DMS53 (cell line): ENCODE measurements at regions not wholly inside any gene's neighbourhood (a gene's known extent, or its start where the extent isn't known, plus 50 kb on each side); places are given as distances from the start of the nearest gene placed in this dataset.

Experiments
- DNase-seq: peaks from one replicate; lab custom pipeline; 2025; lab: John Stamatoyannopoulos, UW

DNA sequence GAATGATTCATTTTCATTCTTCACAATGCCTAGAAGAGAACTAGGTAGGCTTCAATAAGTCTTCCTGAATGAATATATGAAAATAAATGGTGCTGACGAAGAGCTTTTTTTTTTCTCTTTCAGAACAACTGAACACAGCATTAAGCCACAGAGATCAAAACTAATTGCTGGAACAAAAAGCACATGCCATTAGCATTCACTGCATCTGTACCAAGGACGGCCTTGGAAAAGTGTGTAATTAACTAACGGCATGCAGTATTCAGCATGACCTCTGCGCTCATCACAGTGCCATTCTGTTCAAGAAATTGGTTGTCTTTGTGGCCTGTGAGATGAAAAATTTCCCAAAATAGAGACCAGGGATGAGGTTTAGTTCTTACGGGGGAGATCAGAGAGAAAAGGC lies 99.3 kb downstream of the NUDT12 start:
- DNase-seq, result no peak

DNA sequence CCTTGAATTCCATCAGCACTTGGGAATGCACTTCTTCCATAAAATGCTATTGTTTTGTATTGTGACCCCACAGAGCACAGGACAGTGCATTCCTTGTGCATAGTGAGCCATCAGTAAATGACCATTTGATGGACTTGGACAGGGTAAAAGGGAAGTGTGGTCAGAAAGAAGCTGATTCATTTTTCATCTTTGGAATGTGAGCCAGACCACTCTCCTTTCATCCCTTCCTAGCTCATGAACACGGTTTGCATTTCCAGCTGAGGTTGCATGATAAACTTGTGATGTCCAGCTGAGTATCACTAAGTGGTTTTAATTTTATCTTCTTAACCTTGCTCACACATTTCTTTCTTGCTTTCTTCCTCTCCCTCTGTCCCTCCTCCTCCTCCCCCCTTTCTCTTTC lies 101.3 kb downstream of the NUDT12 start:
- no peak for DNase-seq

DNA sequence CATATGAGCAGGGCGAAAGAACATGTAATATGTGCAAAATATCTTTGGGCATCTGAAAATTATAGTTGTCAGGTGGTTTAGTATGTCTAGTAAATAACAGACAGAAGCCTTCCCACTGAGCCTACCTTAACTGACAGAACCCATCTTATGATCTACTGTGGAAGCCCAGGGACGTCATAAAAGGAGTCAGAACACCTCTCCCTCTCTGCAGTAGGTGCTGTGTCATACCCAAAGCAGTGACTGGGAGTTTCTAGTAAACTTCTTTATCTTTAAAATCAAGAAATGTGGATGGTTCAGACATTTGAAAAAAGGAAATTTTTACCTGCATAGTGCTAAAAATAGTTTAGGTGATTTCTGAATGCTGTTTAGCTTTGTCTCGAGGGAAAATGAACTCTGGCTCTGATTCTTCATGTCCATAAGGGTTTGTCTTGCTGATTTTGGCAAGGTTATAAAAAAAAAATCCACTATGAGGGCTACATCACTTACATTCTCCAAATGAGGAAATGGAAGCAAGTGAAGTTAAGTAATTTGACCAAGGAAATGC lies 104.0 kb downstream of the NUDT12 start:
- no peak for DNase-seq

DNA sequence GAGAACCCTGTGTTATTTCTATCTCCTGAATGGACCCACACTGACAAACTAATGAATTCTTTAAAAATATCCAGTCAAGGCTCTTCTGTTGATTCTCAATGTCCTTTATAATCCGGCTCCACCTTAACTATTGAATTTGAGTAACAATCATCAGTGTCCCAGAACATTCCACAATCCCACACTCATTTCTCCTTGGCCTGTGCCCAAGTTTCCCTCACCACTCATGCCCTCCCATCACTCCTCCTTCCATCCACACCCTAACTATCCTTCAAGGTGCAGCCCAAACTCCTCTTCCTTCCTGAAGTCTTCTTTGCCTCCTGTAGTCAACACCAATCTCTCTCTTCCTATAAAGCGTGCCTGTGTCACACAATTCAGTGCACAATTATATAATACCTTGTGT lies 106.1 kb downstream of the NUDT12 start:
- no peak for DNase-seq

DNA sequence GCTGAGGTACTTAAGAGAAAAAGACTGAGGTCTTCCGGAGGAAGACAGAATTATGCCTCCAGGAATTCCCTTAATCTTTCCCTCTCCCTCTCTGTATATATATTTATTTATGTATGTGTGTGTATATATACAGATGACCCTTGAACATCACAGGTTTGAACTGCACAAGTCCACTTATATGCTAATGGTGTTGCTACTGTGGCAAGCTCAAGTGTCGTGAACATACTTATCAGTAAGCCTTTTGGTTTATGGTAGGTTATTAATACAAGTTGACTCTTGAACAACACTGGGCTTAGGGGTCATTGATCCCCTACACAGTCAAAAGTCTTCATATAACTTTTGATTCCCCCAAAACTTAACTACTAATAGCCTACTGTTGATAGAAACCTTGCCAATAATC lies 106.8 kb downstream of the NUDT12 start:
- no peak for DNase-seq

DNA sequence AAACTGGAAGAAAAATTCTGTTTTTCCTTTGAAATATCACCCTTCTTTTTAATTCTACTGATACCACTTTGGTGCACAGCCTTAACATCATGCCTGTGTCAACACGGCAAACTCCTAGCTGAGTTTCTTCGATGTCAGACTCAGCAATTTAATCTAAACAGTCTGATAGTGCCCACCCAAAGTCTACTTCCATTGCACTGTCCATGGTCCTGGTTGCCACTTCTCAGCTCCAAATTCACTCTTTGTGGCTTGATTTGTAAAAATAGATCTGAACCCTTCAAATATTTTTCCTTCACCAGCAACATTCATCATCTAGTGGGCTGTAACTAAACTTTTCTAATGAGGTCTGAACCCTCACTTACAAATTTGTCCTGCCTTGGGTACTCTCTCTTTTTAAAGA lies 107.8 kb downstream of the NUDT12 start:
- DNase-seq, result no peak

DNA sequence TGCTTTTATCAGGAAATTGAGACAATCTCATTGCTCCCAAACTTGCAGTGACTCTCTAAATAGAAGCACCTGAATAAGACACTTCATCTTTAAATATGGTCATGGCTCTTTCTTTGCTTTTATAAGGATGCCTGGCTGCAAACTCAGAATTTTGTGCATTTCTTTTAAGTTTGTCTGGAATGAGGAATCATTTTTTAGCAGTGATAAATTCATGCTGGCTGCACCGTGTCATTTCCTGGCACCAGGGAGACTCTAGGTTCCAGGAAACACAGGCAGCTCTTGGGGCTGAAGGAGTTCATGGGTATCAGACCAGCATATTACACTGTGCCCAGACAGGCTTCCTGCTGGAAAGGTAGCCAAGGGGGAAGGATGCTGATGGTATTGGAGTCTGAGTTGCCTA lies 109.9 kb downstream of the NUDT12 start:
- DNase-seq, result no peak

DNA sequence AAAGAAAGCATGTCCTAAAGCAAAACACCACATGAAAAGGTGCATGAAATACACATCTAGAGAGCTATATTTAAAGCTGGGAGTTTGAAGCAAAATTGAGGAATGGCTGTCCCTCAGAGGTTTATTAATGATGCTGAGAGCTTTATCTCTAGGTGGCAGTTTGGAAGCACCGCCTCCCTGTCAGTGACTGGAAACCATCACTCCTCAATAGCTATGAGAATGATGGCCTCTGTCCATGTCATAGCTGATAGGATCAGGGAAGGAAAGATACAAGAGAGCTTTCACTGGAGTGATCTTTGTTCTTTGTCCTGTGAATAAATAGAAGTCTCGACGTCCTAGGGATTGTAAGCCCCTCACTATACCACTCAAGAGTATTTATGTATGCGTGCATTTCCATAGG lies 110.5 kb downstream of the NUDT12 start:
- no peak for DNase-seq

DNA sequence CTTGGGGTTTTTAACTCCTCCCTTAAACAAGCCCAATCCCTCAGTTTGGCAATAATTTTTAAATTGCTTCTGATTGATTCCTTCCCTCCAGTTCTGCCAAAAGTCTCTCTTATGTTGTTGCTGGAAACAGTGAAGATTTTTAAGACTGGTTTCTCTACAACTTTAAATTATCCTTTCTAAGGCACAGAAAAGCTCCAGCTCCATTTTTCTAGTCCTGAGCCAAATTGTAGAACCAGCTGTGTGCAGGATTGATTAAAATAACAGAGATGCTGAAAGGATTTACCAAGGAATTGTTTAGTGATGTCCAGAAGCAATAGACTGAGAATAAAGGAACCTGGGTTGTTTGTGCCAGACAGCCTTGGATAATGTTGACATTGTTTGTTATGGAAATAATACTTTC lies 111.3 kb downstream of the NUDT12 start:
- DNase-seq, result no peak

DNA sequence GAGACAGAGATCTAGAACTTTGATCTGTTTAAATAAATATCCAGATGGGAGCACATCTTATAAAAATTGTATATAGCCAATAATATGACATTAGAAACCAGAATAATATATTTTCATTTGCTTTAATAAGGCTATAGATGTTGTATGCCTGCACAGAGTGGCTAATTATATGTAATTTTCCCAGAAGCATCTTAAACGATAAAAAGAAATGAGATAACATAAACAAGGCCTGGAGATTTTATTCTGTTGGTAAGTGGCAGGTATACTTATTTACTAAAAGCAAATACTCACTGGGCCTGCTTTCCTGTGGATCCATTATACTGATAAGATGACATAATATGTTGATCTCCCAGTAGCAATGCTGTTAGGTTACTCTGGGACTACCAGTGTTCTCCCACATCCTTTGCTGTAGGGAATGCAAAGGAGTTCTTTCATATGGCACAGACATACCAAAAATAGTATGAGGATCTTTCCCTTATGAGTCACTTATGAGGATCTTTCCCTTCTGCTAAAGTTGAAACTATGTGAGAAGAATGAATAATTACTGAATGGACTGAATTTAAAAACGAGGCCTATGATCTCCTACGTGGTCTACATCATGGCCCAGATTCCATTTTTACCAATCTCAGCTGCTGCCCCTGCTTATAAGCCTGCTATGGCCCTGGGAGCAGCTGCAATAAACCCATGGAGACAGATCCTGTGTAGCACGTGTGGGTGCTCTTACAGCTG lies 112.1 kb downstream of the NUDT12 start:
- peak; percentile 36 for DNase-seq

DNA sequence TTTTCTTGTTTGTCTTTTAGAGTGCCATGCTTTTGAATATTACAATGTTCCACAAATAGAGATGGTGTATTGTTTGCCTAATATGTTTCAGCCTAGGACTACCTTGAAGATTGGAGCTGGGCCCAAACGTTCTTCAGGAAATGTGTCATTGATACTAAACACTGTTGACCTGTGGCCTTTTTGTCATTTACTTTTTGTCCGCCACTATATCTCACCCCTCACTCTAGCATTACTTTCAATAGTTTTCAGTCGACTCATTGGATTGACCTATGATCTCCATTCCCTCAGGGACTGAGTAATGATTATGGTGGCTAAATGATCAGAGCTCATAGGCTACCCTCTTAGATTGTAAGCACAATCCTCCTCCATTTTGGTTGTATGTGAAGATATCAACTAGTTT lies 115.8 kb downstream of the NUDT12 start:
- DNase-seq, result no peak

DNA sequence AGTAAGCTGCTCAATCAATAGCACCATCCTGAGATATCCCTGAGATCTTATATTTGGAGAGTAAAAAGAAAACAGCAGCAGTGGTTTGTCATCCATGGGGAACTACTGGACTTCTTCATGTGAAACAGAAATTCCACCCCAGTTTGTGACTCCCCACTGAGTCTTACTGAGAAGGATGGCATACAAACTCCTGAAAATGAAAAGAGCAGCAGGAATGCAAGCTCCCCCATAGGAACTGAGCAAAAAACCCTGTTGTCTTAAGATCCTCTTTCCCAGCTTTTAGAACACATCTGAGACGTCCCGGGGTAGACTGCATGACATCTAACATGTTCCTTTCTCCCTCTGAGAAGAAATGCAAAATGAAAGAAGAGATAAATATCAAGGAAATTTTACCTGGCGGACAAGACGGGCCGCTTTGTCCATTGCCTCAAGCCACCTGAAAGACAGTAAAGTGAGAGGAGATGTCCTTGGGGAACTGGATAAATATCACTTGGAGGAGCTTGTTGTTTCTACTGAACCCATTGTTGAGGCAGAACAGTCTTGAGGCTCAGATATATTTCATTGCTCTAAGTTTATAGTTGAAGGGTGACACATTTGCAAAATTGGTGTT lies 117.1 kb downstream of the NUDT12 start:
- DNase-seq, result no peak

DNA sequence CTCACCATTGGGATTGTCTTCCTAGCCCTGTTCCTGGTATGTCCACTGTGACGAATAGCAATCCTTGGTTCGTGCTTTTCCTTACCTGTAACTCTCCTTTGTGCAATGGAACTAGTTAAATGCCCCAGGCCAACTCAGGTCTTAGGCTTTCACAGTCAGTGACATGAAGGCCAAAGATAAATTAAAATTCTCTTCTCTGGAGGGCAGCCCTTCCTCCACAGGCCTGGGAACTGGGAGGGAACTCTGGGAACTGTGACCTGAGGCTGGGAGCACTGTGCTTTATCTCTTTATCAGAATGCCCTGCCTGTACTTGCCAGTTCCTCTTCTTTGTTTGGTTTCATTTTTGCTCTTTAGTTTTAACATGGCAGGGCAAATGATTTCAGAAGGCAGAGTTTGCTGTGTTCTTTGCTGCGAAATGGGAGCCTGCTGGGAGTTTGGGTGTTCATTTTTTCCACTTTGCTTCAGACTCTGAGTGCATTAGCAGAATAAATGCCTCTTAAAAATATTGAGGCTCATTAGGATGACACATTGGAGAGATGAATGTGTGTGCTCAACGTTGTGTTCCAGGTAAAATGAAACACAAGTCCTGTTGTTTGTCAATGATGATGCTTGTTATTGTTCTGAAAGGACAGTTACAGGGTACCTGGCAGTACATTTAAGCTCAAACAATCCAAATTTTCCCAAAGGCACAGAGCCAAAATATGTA lies 118.1 kb downstream of the NUDT12 start:
- no peak for DNase-seq

DNA sequence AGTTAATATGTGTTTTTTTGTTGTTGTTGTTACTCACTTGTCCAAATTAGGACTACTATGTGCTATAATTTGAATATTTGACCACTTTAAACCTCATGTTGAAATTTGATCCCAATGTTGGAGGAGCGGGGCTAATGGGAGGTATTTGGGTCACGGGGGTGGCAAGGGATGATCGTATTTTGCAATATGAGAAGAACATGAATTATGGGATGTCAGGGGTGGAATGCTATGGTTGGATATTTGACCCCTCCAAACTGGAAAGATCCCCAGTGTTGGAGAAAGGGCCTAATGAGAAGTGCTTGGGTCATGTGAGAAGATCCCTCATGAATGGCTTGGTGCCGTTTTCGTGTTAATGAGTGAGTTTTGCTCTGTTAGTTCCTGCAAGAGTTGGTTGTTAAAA lies 119.8 kb downstream of the NUDT12 start:
- DNase-seq, result no peak

DNA sequence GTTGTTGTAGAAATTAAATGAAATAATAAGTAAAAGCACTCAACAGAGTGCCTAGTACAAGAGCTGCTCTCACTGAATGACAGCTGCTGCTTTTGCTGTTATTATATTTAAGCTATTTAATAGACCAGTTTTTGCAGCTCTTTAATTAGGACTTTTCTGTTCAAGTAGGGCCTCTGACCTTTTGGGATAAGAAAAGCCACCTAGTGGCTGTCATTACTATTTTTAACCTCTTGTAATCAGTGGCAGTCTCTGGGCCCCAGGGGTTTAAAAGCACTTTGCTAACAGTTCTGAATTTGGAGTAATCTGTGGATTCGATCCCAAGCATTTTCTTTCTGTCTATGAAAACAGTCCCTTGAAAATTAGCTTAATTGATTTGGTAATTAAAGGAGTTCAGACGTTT lies 121.1 kb downstream of the NUDT12 start:
- DNase-seq, result peak; percentile 30

DNA sequence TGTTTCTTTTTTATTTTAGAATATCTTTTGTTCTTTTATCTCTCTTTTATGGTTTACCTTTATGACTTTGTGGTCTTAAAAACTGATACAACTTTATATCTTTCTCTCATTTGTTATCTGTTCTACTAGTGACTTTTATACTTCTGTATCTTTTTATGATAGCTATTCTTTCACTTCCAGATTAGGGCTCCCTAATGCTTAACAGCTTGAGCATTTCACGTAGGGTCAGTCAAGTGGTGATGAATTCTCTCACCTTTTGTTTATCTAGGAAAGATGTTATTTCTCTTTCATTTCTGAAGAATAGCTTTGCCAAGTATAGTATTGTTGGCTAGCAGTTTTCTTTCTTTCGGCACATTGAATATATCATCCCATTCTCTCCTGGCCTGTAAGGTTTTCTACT lies 123.6 kb downstream of the NUDT12 start:
- no peak for DNase-seq

DNA sequence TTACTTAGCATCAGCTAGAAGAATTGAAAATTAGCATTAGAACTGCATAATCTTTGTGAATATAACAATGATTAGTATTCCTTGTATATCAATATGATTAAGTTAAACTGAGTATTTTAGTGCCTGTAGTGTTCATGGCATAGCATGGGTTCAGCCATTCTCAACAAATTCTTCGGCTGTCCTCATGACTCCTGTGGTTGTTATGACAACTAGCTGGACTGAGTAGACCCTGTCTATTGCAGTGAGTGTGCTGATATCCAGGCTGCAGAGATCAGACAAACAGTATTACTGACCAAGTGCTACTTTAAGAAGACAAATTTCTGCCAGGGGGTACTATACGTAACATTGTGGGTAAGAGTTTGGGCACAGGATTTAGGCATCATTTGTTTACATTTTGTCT lies 125.9 kb downstream of the NUDT12 start:
- DNase-seq, result no peak

DNA sequence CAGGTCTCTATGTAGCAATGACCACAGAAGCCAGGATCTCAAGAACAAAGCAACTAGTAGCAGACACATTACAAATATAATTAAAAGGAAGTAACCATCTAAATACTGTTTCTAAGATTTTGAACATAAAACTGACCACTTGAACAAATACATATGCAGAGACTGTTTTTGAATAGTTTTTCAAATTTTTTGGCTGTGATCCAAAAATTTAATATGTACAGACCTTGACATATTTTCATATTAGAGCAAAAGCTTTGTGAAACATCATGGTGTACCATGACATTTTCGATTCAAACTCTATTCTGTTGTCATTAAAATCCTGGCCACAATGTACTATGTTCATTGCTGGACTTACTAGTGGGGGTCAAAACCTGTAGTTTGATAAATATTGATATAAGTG lies 126.5 kb downstream of the NUDT12 start:
- DNase-seq, result no peak

DNA sequence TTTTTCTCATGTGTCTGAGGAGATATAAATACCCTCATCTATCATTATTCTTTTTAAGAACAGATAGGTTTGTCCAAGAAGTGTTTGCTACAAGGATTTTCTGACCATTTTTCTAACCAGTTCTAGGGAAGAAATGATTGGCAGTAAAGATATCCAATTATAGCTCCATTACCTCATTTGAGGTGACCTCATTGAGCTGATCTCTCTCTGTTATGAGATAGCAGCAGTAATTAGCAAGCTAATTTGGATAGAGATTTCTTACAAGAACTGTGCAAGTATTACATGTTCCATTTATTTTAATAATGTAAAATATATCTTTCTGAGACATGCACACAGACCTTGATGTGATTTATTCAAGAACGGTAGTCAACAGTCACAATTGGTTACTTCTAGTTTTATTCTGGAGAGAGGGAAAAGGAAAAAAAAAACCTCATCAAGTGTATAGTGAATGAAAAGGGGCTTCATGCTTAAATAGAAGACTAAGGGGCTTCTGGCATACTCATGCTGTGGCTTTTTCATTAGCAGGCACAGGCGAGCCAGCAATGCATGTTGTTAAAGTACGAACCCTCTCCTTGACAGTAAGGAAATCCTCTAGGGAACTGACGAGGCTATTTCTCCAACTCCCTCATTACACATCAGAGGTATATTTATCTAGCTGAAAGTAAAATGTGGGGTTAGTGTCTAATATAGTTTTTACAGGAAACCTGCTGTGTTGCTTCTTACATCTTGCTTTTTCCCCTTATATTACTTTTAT lies 127.3 kb downstream of the NUDT12 start:
- DNase-seq, result no peak

DNA sequence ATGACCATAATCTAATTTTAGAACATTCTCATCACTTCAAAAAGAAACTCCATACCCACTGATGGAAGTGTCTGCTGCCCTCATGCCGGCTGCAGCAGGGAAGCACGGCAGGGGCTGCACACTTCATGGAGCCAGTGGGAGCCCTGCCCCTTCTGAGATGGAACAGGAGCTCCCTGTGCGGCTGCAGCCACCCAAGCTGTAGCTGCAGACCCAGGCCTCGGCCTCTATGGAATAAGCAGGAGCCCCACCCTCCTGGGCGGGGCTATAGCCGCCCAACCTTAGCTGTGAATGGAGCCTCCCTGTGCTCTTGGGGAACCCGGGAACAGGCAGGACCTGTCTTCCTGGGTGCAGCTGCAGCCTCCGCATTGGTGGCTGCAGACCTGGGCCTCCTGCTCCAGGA lies 128.5 kb downstream of the NUDT12 start:
- no peak for DNase-seq

DNA sequence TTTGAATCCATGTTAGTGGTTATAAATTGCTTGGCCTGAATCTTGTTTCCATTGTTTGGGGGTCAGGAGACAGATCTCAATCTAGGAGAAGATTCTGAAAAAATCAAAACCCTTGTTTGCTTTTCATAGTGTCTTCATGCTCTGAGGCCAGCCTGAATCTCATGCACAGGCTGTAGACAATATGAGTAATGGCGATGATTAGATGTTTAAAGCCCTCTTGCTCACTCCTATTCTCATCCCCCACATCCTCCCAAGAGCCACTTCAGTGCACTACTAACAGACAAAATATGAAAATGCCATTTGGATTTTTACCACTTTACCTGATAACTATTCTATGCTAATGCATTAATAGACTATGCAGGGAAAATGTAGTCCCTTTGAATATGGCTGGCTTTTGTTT lies 129.4 kb downstream of the NUDT12 start:
- no peak for DNase-seq

DNA sequence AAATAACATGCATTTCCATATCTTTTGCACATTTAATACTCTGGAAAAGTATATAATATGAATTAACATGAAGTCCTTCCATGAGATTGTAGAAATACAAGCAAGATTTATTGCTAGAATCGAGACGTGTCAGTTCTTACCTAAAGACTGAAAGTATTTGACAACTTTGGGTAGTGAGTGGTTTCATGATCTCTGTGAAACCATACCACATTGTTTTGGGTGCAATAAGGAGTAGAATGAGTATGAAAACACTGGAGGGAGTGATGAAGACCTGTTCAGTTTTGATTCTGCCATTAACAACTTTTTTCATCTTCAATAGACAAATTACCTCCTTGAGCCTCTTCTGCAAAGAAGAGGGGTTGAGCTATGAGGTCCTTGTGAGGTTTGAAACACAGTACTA lies 133.7 kb downstream of the NUDT12 start:
- no peak for DNase-seq
